ENCODE measurements at regions not wholly inside any gene's neighbourhood (a gene's known extent, or its start where the extent isn't known, plus 50 kb on each side); places are given as distances from the start of the nearest gene placed in this dataset.

DNA sequence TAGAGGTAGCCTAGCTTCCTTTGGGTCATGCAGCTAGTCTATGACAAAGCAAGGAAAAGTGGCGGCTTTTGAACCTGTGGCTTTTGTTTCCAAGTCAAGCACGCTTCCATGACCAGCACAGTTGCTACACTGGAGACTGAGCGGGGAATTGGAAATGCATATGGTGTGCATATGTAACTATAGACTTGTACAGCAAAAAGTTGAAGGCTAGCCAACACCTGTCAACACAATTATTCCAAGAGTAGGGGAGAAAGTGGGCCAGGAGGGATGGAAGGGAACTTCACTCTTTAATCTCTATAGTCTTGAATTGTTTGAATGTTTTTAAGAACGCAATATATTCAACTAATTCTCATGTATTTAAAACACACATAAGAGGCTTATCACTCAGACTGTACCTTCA is 218.5 kb upstream of the CADM1 start:
- no peak for DNase-seq (ENCODE audit: low read depth)

GRCh38 chr11:115721296-115721995 is 217.2 kb upstream of the CADM1 start:
- DNase-seq (ENCODE audit: low read depth), result no peak

- no peak for DNase-seq (ENCODE audit: low read depth)
Measured at GRCh38 chr11:115720602-115721245, 216.5 kb upstream of the CADM1 start.

DNA sequence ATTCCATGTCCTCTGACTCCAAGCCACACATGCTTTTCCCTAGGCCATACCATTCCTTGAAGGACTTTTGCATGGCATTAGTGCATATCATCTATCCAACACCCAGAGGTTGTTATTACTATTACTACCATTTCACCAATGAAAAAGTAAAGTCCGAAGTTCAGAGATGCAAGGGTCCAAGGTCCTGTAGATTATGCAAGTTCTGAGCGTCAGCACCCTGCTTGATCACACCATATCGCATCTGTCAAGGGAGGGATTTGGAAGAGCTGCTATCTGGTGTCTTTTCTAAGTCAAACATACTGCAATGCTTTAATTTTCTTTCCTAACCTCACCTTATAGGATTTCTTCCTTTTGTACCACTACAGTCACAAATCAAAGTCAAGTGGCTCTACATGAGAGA is 214.7 kb upstream of the CADM1 start:
- no peak for DNase-seq (ENCODE audit: low read depth)

DNA sequence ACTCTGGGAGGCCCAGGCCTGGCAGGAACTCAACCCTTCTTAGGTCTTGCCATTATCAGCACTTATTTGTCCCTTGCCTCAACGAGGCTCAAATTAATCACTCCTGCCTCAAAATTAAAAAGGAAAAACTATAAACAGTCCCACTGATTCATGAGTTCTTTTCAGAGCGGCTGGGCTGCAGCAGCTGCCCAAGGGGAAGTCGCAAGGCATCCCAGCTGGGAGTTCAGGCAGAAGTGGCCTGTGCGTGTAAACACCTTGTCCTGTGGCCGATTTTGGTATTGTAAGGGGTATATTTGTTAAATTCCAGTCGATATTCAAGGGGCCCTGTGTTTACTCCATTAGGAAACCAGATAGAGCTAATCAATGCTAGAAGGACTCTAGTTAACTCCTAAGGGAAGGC is 213.9 kb upstream of the CADM1 start:
- no peak for DNase-seq (ENCODE audit: low read depth)

DNA sequence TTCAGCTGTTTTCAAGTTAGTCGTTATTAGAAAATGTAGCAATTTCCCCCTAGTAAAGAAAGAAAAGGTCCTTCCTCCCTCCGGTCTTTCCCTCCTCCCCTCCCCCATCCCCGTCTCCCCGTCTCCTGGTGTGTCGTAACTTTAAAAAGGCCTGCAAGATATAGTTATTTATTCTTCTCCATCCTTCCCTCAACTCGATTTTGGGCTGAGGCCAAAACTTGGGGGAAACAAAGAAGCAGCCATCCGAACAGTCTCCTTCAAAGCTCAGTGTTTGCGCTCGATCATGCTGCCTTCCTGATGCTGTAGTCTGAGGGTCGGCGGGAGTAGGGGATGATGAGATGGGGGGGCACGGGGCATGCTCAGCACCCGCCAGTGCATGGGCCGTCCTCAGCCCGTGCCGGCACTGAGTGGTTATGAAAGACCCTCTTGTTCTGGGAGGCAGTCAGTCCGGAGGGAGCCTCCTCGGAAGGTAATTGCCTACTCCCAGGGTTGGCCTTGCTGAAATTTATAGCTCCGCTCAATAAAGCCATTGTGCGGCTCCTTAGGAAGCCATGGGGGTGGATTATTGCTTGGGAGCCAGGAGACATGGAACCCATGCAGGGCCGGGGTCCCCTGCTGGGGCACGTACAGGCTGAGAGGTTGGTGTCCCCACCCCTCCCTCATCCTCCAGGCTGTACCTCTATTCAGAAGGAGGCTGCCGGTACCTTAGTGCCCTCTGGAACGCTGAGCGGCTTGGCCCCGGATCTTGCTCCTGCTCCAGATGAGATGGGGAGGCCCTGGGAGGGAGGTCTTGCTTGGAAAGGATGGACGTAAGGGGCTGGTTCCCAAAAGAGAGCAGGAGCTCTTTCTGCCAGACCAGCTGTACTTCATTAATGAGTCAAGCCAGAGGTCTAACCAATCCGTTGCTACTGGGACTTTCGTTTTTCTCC is 212.7 kb upstream of the CADM1 start:
- no peak for DNase-seq (ENCODE audit: low read depth)

GRCh38 chr11:115716080-115716479 is 211.9 kb upstream of the CADM1 start:
- no peak for DNase-seq (ENCODE audit: low read depth)

DNA sequence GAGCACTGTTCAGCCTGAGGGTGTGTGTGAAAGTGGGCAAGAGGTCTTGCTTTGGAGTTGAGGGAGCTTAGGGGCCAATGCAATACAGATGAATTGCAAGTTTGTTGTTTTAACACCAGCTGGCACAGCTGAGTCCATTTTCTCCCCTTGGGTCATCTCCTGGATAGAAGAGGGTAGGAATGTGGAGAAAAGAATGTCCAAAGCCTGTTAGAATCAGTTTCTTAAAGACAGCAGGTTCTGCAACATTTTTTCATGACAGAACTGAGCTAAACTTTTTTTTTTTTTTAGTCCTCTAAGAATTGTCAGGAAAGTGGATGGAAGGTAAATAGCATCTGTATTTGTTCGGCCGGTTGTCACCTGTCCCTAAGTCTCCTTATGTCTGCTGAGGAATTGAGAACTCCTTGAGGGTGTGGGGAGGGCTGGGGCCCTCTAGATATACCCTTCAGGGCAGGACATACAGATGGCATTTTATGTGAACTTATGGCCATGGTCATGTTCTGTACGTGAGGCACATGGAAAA is 211.1 kb upstream of the CADM1 start:
- DNase-seq (ENCODE audit: low read depth), result no peak

DNA sequence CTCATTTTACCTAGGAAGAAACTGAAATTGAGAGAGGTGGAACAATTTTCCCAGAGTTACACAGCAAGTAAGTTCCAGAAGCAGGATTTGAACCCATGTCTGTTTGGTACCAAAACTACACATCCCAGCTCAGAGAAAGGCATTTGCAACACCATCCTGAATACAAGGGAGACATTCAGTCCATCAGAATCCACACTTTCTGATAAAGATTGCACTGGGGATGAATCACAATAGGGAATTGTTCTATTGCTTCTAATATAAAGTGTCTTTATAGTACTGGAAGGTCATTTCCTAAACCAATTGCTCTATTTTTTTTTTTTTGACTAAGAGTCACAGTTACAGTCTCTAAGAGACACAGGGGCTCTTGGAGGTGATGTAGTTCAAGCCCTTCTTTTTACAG is 208.1 kb upstream of the CADM1 start:
- no peak for DNase-seq (ENCODE audit: low read depth)

DNA sequence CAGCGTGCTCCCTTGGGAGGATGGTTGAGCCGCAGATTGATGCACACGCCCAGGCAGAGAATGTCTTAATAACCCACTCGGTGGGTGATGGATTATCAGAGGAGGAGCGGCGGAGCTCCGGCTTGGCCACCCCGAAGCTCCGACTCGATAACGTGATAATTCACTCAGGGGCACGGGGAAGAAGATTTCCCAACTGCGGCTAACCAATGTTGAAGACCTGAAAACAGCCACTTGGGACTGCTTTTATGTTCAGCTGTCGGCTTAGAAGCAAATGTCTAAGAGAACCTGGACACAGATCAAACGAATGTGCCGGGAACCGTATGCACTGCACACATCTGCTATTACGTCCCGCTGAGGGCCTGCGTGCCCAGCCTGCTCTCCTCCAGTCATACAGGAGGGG is 206.8 kb upstream of the CADM1 start:
- DNase-seq (ENCODE audit: low read depth), result no peak

- DNase-seq (ENCODE audit: low read depth), result no peak
Measured at GRCh38 chr11:115710426-115710825, 206.2 kb upstream of the CADM1 start.

DNA sequence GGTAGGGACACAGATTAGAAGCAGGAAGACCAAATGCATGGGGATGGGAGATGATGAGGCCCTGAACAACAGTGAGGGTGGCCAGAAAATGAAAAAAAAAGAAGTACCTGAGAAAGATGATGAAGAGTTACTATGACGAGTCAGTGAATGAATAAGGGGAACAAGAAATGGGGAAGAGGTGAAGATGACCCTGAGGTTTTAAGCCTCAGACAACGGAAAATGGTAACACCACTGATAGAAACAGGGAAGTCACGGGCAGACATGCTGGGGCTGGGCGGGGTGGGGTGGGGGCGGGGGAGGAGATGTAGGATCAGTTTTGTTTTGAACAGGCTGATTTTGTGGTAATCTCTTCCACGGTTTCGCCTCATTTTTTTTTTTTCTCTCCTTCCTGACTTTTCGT is 205.1 kb upstream of the CADM1 start:
- DNase-seq (ENCODE audit: low read depth), result no peak

GRCh38 chr11:115707180-115707905 is 203.1 kb upstream of the CADM1 start:
- DNase-seq (ENCODE audit: low read depth), result no peak

DNA sequence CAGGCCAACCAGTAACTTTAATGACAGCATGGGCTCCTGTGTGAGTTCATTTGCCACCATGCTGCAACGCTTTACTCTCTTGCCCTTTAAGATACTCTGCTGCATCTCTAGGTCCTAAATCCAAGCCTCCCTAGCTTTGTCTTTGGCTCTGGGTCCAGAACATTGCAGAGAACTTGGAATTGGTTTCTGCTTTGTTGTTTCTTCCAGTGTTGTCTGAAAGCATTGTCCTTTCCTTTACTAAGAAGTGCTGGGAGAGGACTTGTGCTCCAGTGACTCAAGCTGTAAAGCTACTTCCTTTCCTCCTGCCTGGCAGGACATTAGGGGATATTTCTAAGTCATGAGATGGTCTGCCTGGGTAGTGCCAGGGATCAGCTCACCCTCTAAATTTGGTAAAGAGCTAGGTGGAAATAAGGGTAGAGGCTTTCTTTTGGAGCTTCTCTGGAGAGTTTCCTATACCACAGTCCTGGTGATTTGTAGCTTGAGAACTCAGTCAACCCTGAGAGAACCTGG is 202.5 kb upstream of the CADM1 start:
- no peak for DNase-seq (ENCODE audit: low read depth)

DNA sequence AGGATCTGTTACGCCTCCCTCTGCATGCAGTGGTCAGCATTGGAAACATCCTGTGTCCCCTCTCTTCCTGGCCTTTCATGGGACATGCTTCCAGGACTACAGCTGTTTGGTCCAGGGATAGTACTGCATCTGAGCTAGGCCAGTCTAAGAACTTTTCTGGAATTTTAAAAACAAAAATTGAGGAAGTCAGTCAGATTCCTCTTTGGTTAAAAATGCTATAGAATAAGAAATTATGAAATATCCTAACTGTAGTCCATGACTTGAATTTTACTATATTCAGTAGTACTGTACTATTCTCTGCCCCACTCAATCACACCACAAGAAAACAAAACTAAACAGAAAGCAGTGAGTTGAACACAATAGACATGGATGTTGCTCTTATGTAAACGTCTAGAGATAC is 201.0 kb upstream of the CADM1 start:
- no peak for DNase-seq (ENCODE audit: low read depth)

DNA sequence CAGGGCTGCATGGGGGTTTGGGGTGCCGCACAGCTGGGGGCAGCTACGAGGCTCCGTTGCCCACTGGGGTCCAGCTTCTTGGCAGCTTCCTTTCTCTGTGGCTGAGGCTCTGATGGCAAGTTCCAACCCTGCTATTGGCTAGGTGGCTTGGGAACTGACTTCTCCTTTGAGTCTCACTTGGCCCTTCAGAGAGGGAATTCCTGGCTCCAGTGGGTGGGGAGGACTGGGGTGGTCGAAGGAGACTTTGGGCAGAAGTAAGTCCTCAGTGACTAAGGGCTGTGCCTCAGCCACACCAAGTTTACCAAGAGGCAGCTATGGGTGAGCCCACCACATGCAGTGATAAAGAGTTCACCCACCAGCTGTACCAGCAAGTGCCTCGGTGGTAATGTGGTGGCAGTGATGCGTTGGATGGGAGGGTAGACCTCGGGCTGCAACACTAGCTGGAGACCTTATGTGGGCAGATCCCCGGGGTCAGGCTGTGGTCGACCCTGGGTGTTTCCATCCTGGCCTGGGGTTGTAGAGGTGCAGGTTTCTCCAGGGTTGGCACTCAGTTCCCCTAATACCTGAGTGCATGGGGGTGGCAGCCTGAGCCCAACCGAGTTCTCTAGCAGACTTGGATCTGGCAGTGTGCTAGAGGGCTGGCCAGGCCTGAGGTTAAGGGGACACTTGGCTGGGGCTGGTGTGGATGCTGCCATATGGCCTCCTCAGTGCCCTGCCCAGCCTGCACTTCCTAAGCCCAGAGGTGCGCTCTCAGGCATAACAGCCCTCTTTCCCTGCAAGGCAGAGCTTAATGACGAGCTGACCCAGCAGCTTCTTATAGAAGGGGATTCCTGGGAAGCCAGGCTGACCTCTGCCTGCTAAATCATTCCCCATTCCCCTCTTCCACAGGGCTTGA is 197.0 kb upstream of the CADM1 start:
- DNase-seq (ENCODE audit: low read depth), result no peak

DNA sequence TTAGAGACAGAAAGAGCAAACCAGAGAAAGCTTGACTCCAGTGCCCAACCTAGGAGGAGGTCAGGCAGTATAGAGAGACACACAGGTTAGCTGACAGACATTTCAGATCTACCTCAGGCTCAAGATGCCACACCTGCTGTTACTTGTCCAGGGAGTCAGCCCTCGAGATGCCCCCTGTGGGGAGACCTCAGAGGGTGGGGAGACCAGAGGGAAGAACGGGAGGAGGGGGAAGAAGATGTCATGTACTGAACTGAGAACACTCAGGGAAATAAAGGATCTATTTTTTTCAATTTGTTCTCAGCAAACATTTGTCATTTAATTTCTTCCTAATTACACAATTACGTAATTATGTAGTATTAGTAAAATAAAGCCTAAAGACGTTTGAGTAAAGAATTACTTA is 196.3 kb upstream of the CADM1 start:
- no peak for DNase-seq (ENCODE audit: low read depth)

- no peak for DNase-seq (ENCODE audit: low read depth)
Measured at GRCh38 chr11:115699733-115700132, 195.5 kb upstream of the CADM1 start.

DNA sequence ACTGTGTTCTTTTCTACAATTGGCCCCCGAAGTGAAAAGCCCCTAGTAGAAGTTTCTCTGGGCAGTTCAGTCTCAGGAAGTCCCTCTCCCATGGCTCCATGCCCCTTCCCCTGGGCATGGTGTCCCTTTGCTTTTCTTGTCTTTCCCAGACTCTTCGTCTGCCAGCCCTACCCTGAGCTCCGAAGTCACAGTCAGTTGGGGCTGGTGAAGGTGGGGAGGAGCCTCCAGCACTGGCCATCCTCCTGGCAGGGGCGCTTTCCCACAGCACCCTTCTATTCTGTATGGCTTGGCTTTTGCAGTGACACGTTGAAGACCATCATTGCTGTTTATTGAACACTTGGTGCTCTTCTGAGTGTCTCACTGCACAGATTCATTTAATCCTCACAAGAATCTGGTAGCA is 195.1 kb upstream of the CADM1 start:
- DNase-seq (ENCODE audit: low read depth), result no peak

GRCh38 chr11:115698243-115698642 is 194.0 kb upstream of the CADM1 start:
- DNase-seq (ENCODE audit: low read depth), result no peak

DNA sequence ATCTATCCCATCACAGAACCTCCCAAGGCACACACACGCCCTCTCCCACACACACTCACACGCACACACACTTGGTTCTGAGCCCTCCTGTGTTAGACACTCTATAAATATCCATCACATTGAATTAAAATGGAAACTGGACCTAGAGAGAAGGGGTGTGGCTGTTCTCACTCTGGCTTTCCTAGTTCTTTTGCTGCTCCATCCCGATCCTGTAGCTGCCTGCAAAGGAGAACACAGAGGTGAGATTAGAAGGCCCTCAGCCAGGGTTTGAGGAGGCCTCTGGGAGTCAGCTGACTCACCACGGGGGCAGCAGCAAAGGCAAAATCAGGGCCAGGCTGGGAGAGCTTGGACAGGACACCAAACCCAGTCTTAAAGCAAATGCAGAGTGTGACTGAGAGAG is 192.3 kb upstream of the CADM1 start:
- DNase-seq (ENCODE audit: low read depth), result no peak
